Mesenchymal stem cell (in vitro differentiated cells and primary cell): ENCODE measurements at regions not wholly inside any gene's neighbourhood (a gene's known extent, or its start where the extent isn't known, plus 50 kb on each side); places are given as distances from the start of the nearest gene placed in this dataset.

Experiments
- DNase-seq: peaks from one replicate; pipeline ENCODE4 v3.0.0-alpha.2; 2013
- H2AFZ ChIP-seq: one replicate; pipeline ENCODE4 v1.6.1; 2013; ENCODE audit warnings: low read depth, mild to moderate bottlenecking, control low read depth, inconsistent platforms, low read length, moderate library complexity
- H2AK5ac ChIP-seq: 2 replicates; pipeline ENCODE4 v1.6.1; 2013; ENCODE audit warnings: low read length, moderate library complexity, mild to moderate bottlenecking, inconsistent platforms; ENCODE audit not compliant: severe bottlenecking
- H2BK120ac ChIP-seq: one replicate; pipeline ENCODE4 v1.6.1; 2013; ENCODE audit warnings: low read depth, mild to moderate bottlenecking, inconsistent platforms, low read length, moderate library complexity
- H2BK12ac ChIP-seq, 2 experiments: one replicate each; pipeline ENCODE4 v1.6.1; 2013; ENCODE audit warnings: inconsistent platforms in 2 of 2, low read length in 2 of 2, mild to moderate bottlenecking in 2 of 2, moderate library complexity in 2 of 2, control low read depth in 1 of 2
- H2BK15ac ChIP-seq: one replicate; pipeline ENCODE4 v1.6.1; 2013; ENCODE audit warnings: mild to moderate bottlenecking, low read depth, inconsistent platforms; ENCODE audit not compliant: poor library complexity, severe bottlenecking
- H2BK5ac ChIP-seq: 2 replicates; pipeline ENCODE4 v1.6.1; 2013; ENCODE audit warnings: low read depth, mild to moderate bottlenecking, low read length, control low read depth, inconsistent platforms; ENCODE audit not compliant: poor library complexity, severe bottlenecking
- H3K14ac ChIP-seq, 2 experiments: one replicate each; pipeline ENCODE4 v1.6.1; 2013; ENCODE audit warnings: inconsistent platforms in 2 of 2, low read length in 2 of 2, control low read depth in 1 of 2, mild to moderate bottlenecking in 1 of 2, moderate library complexity in 1 of 2
- H3K18ac ChIP-seq, 2 experiments: one replicate each; pipeline ENCODE4 v1.6.1; 2013; ENCODE audit warnings: inconsistent platforms in 2 of 2, low read length in 2 of 2, control low read depth in 1 of 2, low read depth in 1 of 2, mild to moderate bottlenecking in 1 of 2
- H3K23ac ChIP-seq, 2 experiments: one replicate each; pipeline ENCODE4 v1.6.1; 2013; ENCODE audit warnings: inconsistent platforms in 2 of 2, low read length in 2 of 2, mild to moderate bottlenecking in 2 of 2, moderate library complexity in 2 of 2, control low read depth in 1 of 2
- H3K27ac ChIP-seq: 2 replicates; pipeline ENCODE4 v1.5.1; 2013; ENCODE audit warnings: mild to moderate bottlenecking, moderate library complexity, low read length, control low read depth, inconsistent platforms; ENCODE audit not compliant: poor library complexity, severe bottlenecking
- H3K27me3 ChIP-seq, 2 experiments: 2 replicates each; pipeline versions ENCODE4 v1.6.1 to v1.7.0; 2013; ENCODE audit warnings: low read length in 2 of 2, mild to moderate bottlenecking in 2 of 2, moderate library complexity in 2 of 2, control low read depth in 1 of 2, inconsistent platforms in 1 of 2; ENCODE audit not compliant: control insufficient read depth in 1 of 2, insufficient read depth in 1 of 2
- H3K36me3 ChIP-seq, 2 experiments: 2 replicates each; pipeline versions ENCODE4 v1.6.1 to v1.7.0; 2013; ENCODE audit warnings: low read length in 2 of 2, control low read depth in 1 of 2, inconsistent platforms in 1 of 2, low read depth in 1 of 2, mild to moderate bottlenecking in 1 of 2; ENCODE audit not compliant: insufficient read depth in 2 of 2, control insufficient read depth in 1 of 2
- H3K4ac ChIP-seq, 2 experiments: one replicate each; pipeline ENCODE4 v1.6.1; 2013; ENCODE audit warnings: inconsistent platforms in 2 of 2, low read length in 2 of 2, mild to moderate bottlenecking in 2 of 2, moderate library complexity in 2 of 2, control low read depth in 1 of 2, low read depth in 1 of 2
- H3K4me1 ChIP-seq: 2 replicates; pipeline ENCODE4 v1.6.1; 2013; ENCODE audit warnings: low read depth, low read length, control low read depth; ENCODE audit not compliant: control insufficient read depth, insufficient read depth
- H3K4me2 ChIP-seq: 2 replicates; pipeline ENCODE4 v1.6.1; 2013; ENCODE audit warnings: low read length, mild to moderate bottlenecking, inconsistent platforms; ENCODE audit not compliant: poor library complexity, severe bottlenecking
- H3K4me3 ChIP-seq, 2 experiments: 2 replicates each; pipeline versions ENCODE4 v1.5.1 to v1.7.0; 2013; ENCODE audit warnings: low read length in 2 of 2, mild to moderate bottlenecking in 2 of 2, control low read depth in 1 of 2, low read depth in 1 of 2; ENCODE audit not compliant: insufficient read depth in 1 of 2
- H3K79me1 ChIP-seq: replicated peaks from 2 replicates; pipeline ENCODE4 v1.6.1; 2013; ENCODE audit warnings: mild to moderate bottlenecking, control low read depth, low read length, inconsistent platforms; ENCODE audit not compliant: poor library complexity, severe bottlenecking
- H3K9ac ChIP-seq: 2 replicates; pipeline ENCODE4 v1.7.0; 2013; ENCODE audit warnings: mild to moderate bottlenecking, low read length, moderate library complexity
- H3K9me3 ChIP-seq: 2 replicates; pipeline ENCODE4 v1.7.0; 2013; ENCODE audit warnings: mild to moderate bottlenecking, low read length; ENCODE audit not compliant: control insufficient read depth
- H4K8ac ChIP-seq: one replicate; pipeline ENCODE4 v1.6.1; 2013; ENCODE audit warnings: inconsistent platforms, mild to moderate bottlenecking, low read length, moderate library complexity
- H4K91ac ChIP-seq: one replicate; pipeline ENCODE4 v1.6.1; 2013; ENCODE audit warnings: mild to moderate bottlenecking, low read length, inconsistent platforms
- WGBS: methylation state at CpG from one replicate; pipeline ENCODE4 v1.1.7; 2013; ENCODE audit warnings: mixed read lengths; 5-methylcytosine and 5-hydroxymethylcytosine counted together

GRCh38 chr10:78591066-78591465, 477.7 kb upstream of the ZMIZ1 start:
- Histone ChIP-seq H4K91ac (no peak overlapping the region), H3K27ac (no peak overlapping the region), H3K9me3 (no peaks in the 10 kb centered on the region), H2BK15ac (no peak overlapping the region), H3K4me1 (no peaks in the 10 kb centered on the region), H2AK5ac (no peak overlapping the region), H3K27me3 (peaks cover 0 to 3% of the 10 kb centered on the region in 2 experiments), H2BK120ac (no peak overlapping the region), H2BK12ac (no peak overlapping the region), H2BK5ac (no peak overlapping the region), H3K18ac (no peak overlapping the region), H3K79me1 (no peaks in the 10 kb centered on the region), H3K4me3 (no peak overlapping the region), H3K9ac (no peak overlapping the region), H3K23ac (no peak overlapping the region), H2AFZ (no peak overlapping the region), H3K4ac (no peak overlapping the region), H4K8ac (no peak overlapping the region), H3K14ac (no peak overlapping the region), H3K4me2 (no peak overlapping the region), H3K36me3 (no peaks in the 10 kb centered on the region)
- 93% methylated on average over 1 of the region's 2 CpGs for WGBS
- DNase-seq: no peak

- Histone ChIP-seq H4K91ac (no peak overlapping the region), H2BK15ac (no peak overlapping the region), H3K4me2 (no peak overlapping the region), H3K4ac (no peak overlapping the region), H3K36me3 (no peaks in the 10 kb centered on the region), H2BK5ac (no peak overlapping the region), H3K23ac (no peak overlapping the region), H2BK120ac (no peak overlapping the region), H3K9me3 (no peaks in the 10 kb centered on the region), H3K27ac (no peak overlapping the region), H4K8ac (no peak overlapping the region), H3K18ac (no peak overlapping the region), H2AFZ (no peak overlapping the region), H2AK5ac (no peak overlapping the region), H2BK12ac (no peak overlapping the region), H3K79me1 (no peaks in the 10 kb centered on the region), H3K27me3 (peaks cover 10% of the 10 kb centered on the region in 2 experiments), H3K4me3 (no peak overlapping the region), H3K9ac (no peak overlapping the region), H3K4me1 (no peaks in the 10 kb centered on the region), H3K14ac (no peak overlapping the region)
- 71% methylated on average over 5 of the region's 7 CpGs for WGBS
- DNase-seq: no peak
These were observed 474.1 kb upstream of the ZMIZ1 start for GRCh38 chr10:78594559-78595268.

- Histone ChIP-seq H3K79me1 (no peaks in the 10 kb centered on the region), H2AK5ac (no peak overlapping the region)
- WGBS: 65% methylated on average over 4 of the region's 5 CpGs
These were observed 473.5 kb upstream of the ZMIZ1 start for GRCh38 chr10:78595269-78595619.

GRCh38 chr10:78596556-78596955, 472.2 kb upstream of the ZMIZ1 start:
- no peaks in the 10 kb centered on the region for H3K9me3 ChIP-seq
- H2AK5ac ChIP-seq: no peak overlapping the region
- no peaks in the 10 kb centered on the region for H3K36me3 ChIP-seq
- no peak overlapping the region for H2BK120ac ChIP-seq
- no peak overlapping the region for H2BK12ac ChIP-seq
- no peak overlapping the region for H3K9ac ChIP-seq
- WGBS: 93% methylated on average over 2 of the region's 2 CpGs
- H3K27me3 ChIP-seq: peaks cover 10 to 19% of the 10 kb centered on the region in 2 experiments
- DNase-seq: no peak
- H3K14ac ChIP-seq: no peak overlapping the region
- no peak overlapping the region for H3K18ac ChIP-seq
- no peak overlapping the region for H3K27ac ChIP-seq
- no peaks in the 10 kb centered on the region for H3K4me1 ChIP-seq
- no peak overlapping the region for H3K4me2 ChIP-seq
- no peak overlapping the region for H3K4ac ChIP-seq
- H4K8ac ChIP-seq: no peak overlapping the region
- no peak overlapping the region for H3K4me3 ChIP-seq
- H4K91ac ChIP-seq: no peak overlapping the region
- H2AFZ ChIP-seq: no peak overlapping the region
- no peaks in the 10 kb centered on the region for H3K79me1 ChIP-seq
- H3K23ac ChIP-seq: no peak overlapping the region
- no peak overlapping the region for H2BK5ac ChIP-seq
- no peak overlapping the region for H2BK15ac ChIP-seq

More at GRCh38 chr10:78595269-78595619, 473.5 kb upstream of the ZMIZ1 start:
- no peak overlapping the region for H2BK12ac ChIP-seq
- peaks cover 10 to 16% of the 10 kb centered on the region in 2 experiments for H3K27me3 ChIP-seq
- H3K27ac ChIP-seq: no peak overlapping the region
- no peak overlapping the region for H3K4me3 ChIP-seq
- H4K8ac ChIP-seq: no peak overlapping the region
- DNase-seq: no peak
- H3K9me3 ChIP-seq: no peaks in the 10 kb centered on the region
- no peak overlapping the region for H3K18ac ChIP-seq
- H2AFZ ChIP-seq: no peak overlapping the region
- H2BK5ac ChIP-seq: no peak overlapping the region
- H3K14ac ChIP-seq: no peak overlapping the region
- no peaks in the 10 kb centered on the region for H3K4me1 ChIP-seq
- H3K23ac ChIP-seq: no peak overlapping the region
- H3K36me3 ChIP-seq: no peaks in the 10 kb centered on the region
- no peak overlapping the region for H2BK120ac ChIP-seq
- H4K91ac ChIP-seq: no peak overlapping the region
- peak overlapping the region in 1 of 2 experiments; percentile 13 for H3K4ac ChIP-seq
- no peak overlapping the region for H3K9ac ChIP-seq
- H3K4me2 ChIP-seq: no peak overlapping the region
- no peak overlapping the region for H2BK15ac ChIP-seq
